GM06990 (cell line): ENCODE measurements at regions not wholly inside any gene's neighbourhood (a gene's known extent, or its start where the extent isn't known, plus 50 kb on each side); places are given as distances from the start of the nearest gene placed in this dataset.

Source experiments
- DNase-seq: peaks from one replicate; pipeline ENCODE4 v3.0.0-alpha.2; 2011; ENCODE audit not compliant: insufficient read length; ENCODE audit errors: extremely low read depth
- H3K27me3 ChIP-seq: replicated peaks from 2 replicates; pipeline ENCODE4 v1.6.0; 2011; ENCODE audit warnings: low read length; ENCODE audit not compliant: control insufficient read depth, insufficient read depth
- H3K36me3 ChIP-seq: 2 replicates; pipeline ENCODE4 v1.5.1; 2011; ENCODE audit warnings: low read length; ENCODE audit not compliant: control insufficient read depth, insufficient read depth
- H3K4me3 ChIP-seq: replicated peaks from 2 replicates; pipeline ENCODE4 v1.5.1; 2011; ENCODE audit warnings: low read depth, mild to moderate bottlenecking, control low read depth, low read length
- TF ChIP-seq, protein P1 (sequence below): IDR thresholded peaks from 2 replicates; pipeline ENCODE4 v1.5.1; 2011; ENCODE audit warnings: low read length, control low read depth, mild to moderate bottlenecking, inconsistent platforms; ENCODE audit not compliant: insufficient read depth, poor library complexity, severe bottlenecking

DNA sequence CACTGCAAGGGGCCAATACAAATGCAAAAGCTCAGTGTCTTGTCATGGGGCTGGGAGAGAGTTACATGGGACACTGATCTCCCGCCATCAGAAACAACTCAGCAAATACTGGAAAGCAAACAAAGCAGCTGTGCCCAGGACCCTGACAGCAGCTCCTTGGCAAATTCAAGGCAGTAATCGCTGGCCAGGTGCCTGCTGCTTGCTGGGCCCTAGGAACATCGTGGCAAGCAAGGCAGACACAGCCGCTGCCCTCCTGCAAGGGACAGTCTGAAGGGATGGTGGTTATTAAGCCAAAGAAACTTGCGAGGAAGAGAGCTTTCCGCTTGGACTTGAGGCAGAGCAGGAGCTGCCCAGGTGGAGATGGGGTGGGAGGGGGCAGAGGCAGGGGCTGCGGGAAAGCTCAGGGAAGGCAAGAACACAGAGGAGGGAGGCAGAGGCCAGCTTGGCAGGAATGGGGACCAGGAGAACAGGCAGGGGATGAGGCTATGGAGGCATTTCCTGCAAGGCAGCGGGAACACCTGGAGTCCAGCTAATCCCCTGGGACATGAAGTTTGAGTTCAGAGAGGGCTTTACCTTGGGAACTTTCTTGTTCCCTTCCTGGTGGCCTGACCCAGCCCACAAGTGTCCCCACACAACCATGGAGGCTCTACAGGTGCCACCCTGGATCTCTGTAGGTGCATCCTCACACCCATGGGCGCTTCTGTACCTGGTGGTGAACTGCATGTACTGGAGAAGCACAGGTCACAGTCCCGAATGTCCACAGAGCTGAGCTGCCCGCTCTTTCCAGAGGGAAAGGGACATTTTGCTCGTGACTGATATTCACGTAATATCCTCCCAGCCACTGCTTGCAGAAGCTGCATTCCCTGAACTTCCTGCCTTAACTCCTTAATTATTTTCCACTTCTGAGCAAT lies 78.7 kb upstream of the ATP2B2 start:
- no peak overlapping the region for H3K4me3 ChIP-seq
- TF ChIP-seq, protein P1, sequence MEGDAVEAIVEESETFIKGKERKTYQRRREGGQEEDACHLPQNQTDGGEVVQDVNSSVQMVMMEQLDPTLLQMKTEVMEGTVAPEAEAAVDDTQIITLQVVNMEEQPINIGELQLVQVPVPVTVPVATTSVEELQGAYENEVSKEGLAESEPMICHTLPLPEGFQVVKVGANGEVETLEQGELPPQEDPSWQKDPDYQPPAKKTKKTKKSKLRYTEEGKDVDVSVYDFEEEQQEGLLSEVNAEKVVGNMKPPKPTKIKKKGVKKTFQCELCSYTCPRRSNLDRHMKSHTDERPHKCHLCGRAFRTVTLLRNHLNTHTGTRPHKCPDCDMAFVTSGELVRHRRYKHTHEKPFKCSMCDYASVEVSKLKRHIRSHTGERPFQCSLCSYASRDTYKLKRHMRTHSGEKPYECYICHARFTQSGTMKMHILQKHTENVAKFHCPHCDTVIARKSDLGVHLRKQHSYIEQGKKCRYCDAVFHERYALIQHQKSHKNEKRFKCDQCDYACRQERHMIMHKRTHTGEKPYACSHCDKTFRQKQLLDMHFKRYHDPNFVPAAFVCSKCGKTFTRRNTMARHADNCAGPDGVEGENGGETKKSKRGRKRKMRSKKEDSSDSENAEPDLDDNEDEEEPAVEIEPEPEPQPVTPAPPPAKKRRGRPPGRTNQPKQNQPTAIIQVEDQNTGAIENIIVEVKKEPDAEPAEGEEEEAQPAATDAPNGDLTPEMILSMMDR: no peak
- H3K36me3 ChIP-seq: no peaks in the 10 kb centered on the region
- peaks cover 1% of the 10 kb centered on the region; the same call in 1 of the 2 replicates for H3K27me3 ChIP-seq
- no peak for DNase-seq

DNA sequence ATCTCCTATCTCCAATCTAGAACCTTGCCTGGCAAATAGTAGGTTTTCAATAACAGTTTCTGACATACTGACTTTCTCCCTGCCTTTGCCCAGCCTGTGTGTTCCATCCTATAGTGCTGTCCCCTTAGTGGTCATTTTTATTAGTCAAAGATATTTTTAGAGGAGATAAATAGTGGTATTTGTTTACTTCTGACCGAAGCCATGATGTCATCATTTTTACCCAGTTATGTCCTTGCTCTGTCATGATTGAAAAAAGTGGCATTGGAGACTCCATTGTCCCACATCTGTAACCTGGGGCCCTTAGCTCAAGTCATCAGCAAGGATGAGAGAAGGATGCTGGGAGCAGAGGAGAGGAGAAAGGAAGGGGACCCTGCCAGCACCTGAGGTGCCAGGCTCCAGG lies 80.6 kb upstream of the ATP2B2 start:
- no peaks in the 10 kb centered on the region for H3K36me3 ChIP-seq
- H3K27me3 ChIP-seq: peaks cover 1% of the 10 kb centered on the region
- no peak for DNase-seq

DNA sequence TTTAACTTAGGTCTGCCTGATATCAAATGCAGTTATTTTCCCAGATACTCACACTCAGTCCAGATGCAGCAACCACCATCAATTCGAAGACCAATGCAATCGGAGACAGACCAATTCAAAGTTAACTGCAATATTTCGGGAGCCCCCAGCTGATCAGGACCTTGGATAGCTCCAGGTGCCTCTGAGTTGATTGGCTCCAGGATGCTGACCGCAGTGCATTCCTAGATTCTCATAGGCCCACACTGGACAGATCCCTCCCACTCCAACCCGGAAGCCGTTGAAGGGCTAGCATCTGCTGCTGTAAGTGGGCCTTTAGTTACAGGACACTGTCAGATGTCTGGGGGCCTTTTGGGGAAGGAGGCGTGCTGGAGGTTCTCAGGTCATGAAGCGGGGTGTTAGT lies 89.5 kb upstream of the ATP2B2 start:
- DNase-seq: no peak

More for the DNA sequence above, 80.6 kb upstream of the ATP2B2 start:
- TF ChIP-seq, protein P1: no peak
- H3K4me3 ChIP-seq: no peak overlapping the region

DNA sequence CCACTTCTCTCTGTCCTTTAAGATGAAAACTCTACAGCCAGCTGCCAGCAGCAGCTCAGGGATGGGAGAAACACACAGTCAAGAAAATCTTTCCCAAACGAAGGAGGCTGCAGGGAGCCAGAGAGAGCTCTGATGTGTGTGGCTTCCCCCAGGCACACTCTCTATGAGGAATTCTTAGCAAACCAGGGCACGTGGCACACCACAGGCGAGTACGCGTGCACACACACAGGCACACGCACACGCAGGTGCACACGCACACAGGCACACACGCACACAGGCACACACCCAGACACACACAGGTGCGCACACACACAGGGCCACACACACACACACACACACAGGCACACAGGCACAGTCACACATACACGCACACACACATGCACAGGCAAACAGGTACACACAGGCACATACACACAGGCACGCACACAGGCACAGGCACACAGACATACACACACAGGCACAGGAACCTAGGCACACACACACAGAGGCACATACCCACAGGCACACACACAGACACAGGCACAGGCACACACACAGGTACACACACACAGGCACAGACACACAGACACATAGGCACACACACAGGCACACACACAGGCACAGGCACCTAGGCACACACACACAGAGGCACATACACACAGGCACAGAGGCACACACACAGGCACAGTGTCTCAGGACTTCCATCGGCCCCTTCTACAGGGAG lies 91.5 kb upstream of the ATP2B2 start:
- H3K27me3 ChIP-seq: no peaks in the 10 kb centered on the region
- TF ChIP-seq, protein P1: no peak

More for the DNA sequence above, 89.5 kb upstream of the ATP2B2 start:
- TF ChIP-seq, protein P1: no peak
- no peaks in the 10 kb centered on the region for H3K27me3 ChIP-seq
- no peak overlapping the region for H3K4me3 ChIP-seq
- H3K36me3 ChIP-seq: no peaks in the 10 kb centered on the region

DNA sequence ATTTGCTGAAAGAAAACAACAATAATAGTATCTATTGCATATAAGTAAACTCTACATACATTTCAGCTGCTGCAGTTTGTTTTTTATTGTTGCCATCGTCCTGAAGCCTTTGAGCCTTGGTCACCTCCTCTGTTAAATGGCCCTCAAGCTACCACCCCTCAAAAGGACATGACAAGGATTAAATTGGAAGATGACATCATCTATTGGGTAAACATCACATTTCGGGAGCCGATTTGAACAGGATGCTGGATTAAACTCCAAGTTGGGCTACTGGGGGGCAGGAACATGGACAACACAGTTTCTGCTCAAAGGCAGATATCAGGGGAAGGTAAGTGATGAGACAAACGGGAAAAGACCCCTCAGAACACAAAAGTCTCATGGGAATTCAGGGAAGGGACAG lies 92.3 kb upstream of the ATP2B2 start:
- Histone ChIP-seq H3K36me3 (no peaks in the 10 kb centered on the region), H3K27me3 (no peaks in the 10 kb centered on the region), H3K4me3 (no peak overlapping the region)
- TF ChIP-seq, protein P1: no peak
- no peak for DNase-seq

More for the DNA sequence above, 91.5 kb upstream of the ATP2B2 start:
- DNase-seq: no peak
- no peaks in the 10 kb centered on the region for H3K36me3 ChIP-seq
- H3K4me3 ChIP-seq: no peak overlapping the region
